ENCODE measurements at regions not wholly inside any gene's neighbourhood (a gene's known extent, or its start where the extent isn't known, plus 50 kb on each side); places are given as distances from the start of the nearest gene placed in this dataset.

- no peak overlapping the region for H3K4me3 ChIP-seq (ENCODE audit: low read depth, low read length)
- DNase-seq (ENCODE audit: low read depth), result no peak
- TF ChIP-seq MAX (IDR thresholded peaks at IDR 0.05; ENCODE audit: low read depth, low read length), result no peak
- no peak for TF ChIP-seq MYC (IDR thresholded peaks at IDR 0.05; ENCODE audit: low read depth, low read length)
- TF ChIP-seq POLR2A (IDR thresholded peaks at IDR 0.05; ENCODE audit: extremely low read depth, insufficient read length), result no peak
- TF ChIP-seq CTCF (IDR thresholded peaks at IDR 0.05; ENCODE audit: low read depth, low read length), result no peak
These were observed 498.9 kb downstream of the GLUD2 start for GRCh38 chrX:121546317-121546716.

GRCh38 chrX:121558886-121559285, 511.5 kb downstream of the GLUD2 start:
- TF ChIP-seq MYC (IDR thresholded peaks at IDR 0.05; ENCODE audit: low read depth, low read length) (no peak), CTCF (IDR thresholded peaks at IDR 0.05; ENCODE audit: low read depth, low read length) (no peak), MAX (IDR thresholded peaks at IDR 0.05; ENCODE audit: low read depth, low read length) (no peak), POLR2A (IDR thresholded peaks at IDR 0.05; ENCODE audit: extremely low read depth, insufficient read length) (no peak)
- DNase-seq (ENCODE audit: low read depth), result peak; percentile 1

GRCh38 chrX:121562616-121563015, 515.2 kb downstream of the GLUD2 start:
- H3K4me3 ChIP-seq (ENCODE audit: low read depth, low read length), result no peak overlapping the region
- no peak for DNase-seq (ENCODE audit: low read depth)
- TF ChIP-seq CTCF (IDR thresholded peaks at IDR 0.05; ENCODE audit: low read depth, low read length), result no peak
- TF ChIP-seq MYC (IDR thresholded peaks at IDR 0.05; ENCODE audit: low read depth, low read length), result no peak
- TF ChIP-seq MAX (IDR thresholded peaks at IDR 0.05; ENCODE audit: low read depth, low read length), result no peak
- TF ChIP-seq POLR2A (IDR thresholded peaks at IDR 0.05; ENCODE audit: extremely low read depth, insufficient read length), result no peak

More at GRCh38 chrX:121558886-121559285, 511.5 kb downstream of the GLUD2 start:
- H3K4me3 ChIP-seq (ENCODE audit: low read depth, low read length), result no peak overlapping the region

GRCh38 chrX:121569609-121570008, 522.2 kb downstream of the GLUD2 start:
- no peak for TF ChIP-seq MAX (IDR thresholded peaks at IDR 0.05; ENCODE audit: low read depth, low read length)
- no peak for TF ChIP-seq CTCF (IDR thresholded peaks at IDR 0.05; ENCODE audit: low read depth, low read length)
- no peak for TF ChIP-seq MYC (IDR thresholded peaks at IDR 0.05; ENCODE audit: low read depth, low read length)
- no peak for TF ChIP-seq POLR2A (IDR thresholded peaks at IDR 0.05; ENCODE audit: extremely low read depth, insufficient read length)
- no peak overlapping the region for H3K4me3 ChIP-seq (ENCODE audit: low read depth, low read length)
- DNase-seq (ENCODE audit: low read depth), result no peak

GRCh38 chrX:121570072-121570841, 522.8 kb downstream of the GLUD2 start:
- TF ChIP-seq CTCF (IDR thresholded peaks at IDR 0.05; ENCODE audit: low read depth, low read length) (no peak), MAX (IDR thresholded peaks at IDR 0.05; ENCODE audit: low read depth, low read length) (no peak)
- H3K4me3 ChIP-seq (ENCODE audit: low read depth, low read length), result no peak overlapping the region
- no peak for DNase-seq (ENCODE audit: low read depth)

Data from NB4 (cell line).